OCI-LY3 (cell line): ENCODE measurements at regions not wholly inside any gene's neighbourhood (a gene's known extent, or its start where the extent isn't known, plus 50 kb on each side); places are given as distances from the start of the nearest gene placed in this dataset.

Experiments
- H2AFZ ChIP-seq: fragments of 200-600, 300-600 bp; shearing (Covaris generic); 2 replicates; pipeline ENCODE4 v1.6.0; 2014; ENCODE audit warnings: antibody characterized with exemption, low read depth, low read length
- H3K27ac ChIP-seq: fragments of 200-600, 300-600 bp; sonication (generic); 2 replicates; pipeline ENCODE4 v1.5.1; 2014; ENCODE audit warnings: mild to moderate bottlenecking, low read length, moderate library complexity, mixed read lengths
- H3K27me3 ChIP-seq: fragments of 200-600, 300-600 bp; sonication (generic); 2 replicates; pipeline ENCODE4 v1.6.1; 2014; ENCODE audit warnings: low read depth, low read length, mixed read lengths
- H3K36me3 ChIP-seq: fragments of 200-600, 300-600 bp; sonication (generic); replicated peaks from 2 replicates; pipeline ENCODE3; 2014; ENCODE audit warnings: low read depth, low read length, mixed read lengths
- H3K4me1 ChIP-seq: fragments of 300-600, 200-600 bp; sonication (generic); 2 replicates; pipeline ENCODE4 v1.6.1; 2014; ENCODE audit warnings: low read length, mixed read lengths
- H3K4me2 ChIP-seq: fragments of 200-600, 300-600 bp; sonication (generic); 2 replicates; pipeline ENCODE4 v1.6.1; 2014; ENCODE audit warnings: low read length, mixed read lengths
- H3K4me3 ChIP-seq: fragments of 300-600, 200-600 bp; sonication (generic); 2 replicates; pipeline ENCODE4 v1.5.1; 2014; ENCODE audit warnings: antibody characterized with exemption, mild to moderate bottlenecking, low read length, moderate library complexity
- H3K79me2 ChIP-seq: fragments of 300-600, 200-600 bp; shearing (Covaris generic); 2 replicates; pipeline ENCODE4 v1.6.1; 2014; ENCODE audit warnings: mild to moderate bottlenecking, low read length, mixed read lengths
- H3K9ac ChIP-seq: fragments of 300-600, 200-600 bp; shearing (Covaris generic); 2 replicates; pipeline ENCODE4 v1.6.0; 2014; ENCODE audit warnings: mild to moderate bottlenecking, low read length, moderate library complexity
- H3K9me3 ChIP-seq: fragments of 200-600, 300-600 bp; shearing (Covaris generic); 2 replicates; pipeline ENCODE4 v1.6.1; 2014; ENCODE audit warnings: low read length, mixed read lengths; ENCODE audit not compliant: insufficient read depth
- H4K20me1 ChIP-seq: fragments of 200-600, 300-600 bp; sonication (generic); 2 replicates; pipeline ENCODE4 v1.6.1; 2016; ENCODE audit warnings: low read length, mixed read lengths; ENCODE audit not compliant: insufficient read depth
- EZH2phosphoT487 ChIP-seq: fragments of 200-600 bp; shearing (Covaris generic); IDR thresholded peaks from 2 replicates; pipeline ENCODE4 v1.6.1; 2018; ENCODE audit warnings: antibody characterized with exemption, mixed run types, low read depth
- TF ChIP-seq, protein P1 (sequence below): fragments of 200-600, 300-600 bp; sonication (generic); IDR thresholded peaks from 2 replicates; pipeline ENCODE4 v1.5.1; 2014; ENCODE audit warnings: antibody characterized with exemption, low read length, low read depth

DNA sequence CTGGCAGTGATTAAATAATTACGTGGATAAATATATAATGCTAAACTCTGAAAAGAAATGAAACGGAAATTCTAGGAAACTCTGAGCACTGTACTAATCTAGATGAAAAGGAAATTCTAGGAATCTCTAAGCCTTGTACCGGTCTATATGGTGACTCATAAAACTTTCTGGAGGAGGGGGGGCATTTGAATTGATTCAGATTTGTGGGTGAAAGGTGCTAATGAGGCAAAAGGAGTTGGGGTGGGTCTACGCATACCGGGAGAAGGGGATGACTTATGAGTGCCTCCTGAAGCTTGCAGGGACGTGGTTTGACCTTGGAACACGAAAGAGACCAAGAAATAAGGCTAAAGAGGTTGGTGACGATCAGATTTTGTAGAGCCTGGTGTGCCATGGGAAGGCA lies 151.7 kb upstream of the CASK start:
- Histone ChIP-seq H4K20me1 (no peaks in the 10 kb centered on the region), H3K79me2 (no peaks in the 10 kb centered on the region), H2AFZ (no peak overlapping the region), H3K4me1 (no peaks in the 10 kb centered on the region), H3K27me3 (no peaks in the 10 kb centered on the region), H3K27ac (no peak overlapping the region), H3K4me2 (no peak overlapping the region), H3K36me3 (no peaks in the 10 kb centered on the region), H3K9me3 (no peaks in the 10 kb centered on the region), H3K9ac (no peak overlapping the region), H3K4me3 (no peak overlapping the region)
- TF ChIP-seq EZH2phosphoT487 = no peak
- TF ChIP-seq, protein P1, sequence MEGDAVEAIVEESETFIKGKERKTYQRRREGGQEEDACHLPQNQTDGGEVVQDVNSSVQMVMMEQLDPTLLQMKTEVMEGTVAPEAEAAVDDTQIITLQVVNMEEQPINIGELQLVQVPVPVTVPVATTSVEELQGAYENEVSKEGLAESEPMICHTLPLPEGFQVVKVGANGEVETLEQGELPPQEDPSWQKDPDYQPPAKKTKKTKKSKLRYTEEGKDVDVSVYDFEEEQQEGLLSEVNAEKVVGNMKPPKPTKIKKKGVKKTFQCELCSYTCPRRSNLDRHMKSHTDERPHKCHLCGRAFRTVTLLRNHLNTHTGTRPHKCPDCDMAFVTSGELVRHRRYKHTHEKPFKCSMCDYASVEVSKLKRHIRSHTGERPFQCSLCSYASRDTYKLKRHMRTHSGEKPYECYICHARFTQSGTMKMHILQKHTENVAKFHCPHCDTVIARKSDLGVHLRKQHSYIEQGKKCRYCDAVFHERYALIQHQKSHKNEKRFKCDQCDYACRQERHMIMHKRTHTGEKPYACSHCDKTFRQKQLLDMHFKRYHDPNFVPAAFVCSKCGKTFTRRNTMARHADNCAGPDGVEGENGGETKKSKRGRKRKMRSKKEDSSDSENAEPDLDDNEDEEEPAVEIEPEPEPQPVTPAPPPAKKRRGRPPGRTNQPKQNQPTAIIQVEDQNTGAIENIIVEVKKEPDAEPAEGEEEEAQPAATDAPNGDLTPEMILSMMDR = no peak

DNA sequence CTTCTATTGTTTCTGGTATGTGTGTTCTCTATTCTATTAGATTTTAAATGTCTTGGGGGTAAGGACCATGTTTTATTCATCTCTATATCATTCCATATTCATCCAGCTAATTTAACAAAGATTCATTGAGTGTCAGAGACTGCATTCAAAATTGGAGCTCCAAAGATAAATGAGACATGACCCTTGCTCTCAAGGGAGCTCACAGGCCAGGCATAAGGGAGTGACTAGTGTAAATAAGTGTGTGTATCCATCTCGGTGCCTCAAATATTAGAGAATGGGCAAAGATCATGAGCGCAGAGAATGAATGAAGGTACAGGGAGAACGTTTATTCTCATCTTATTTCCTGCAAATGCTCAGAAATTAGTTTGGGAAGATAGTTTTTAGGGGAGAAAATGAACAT lies 150.1 kb upstream of the CASK start:
- Histone ChIP-seq H3K36me3 (no peaks in the 10 kb centered on the region), H3K9me3 (no peaks in the 10 kb centered on the region), H3K4me3 (no peak overlapping the region), H3K9ac (no peak overlapping the region), H3K27me3 (no peaks in the 10 kb centered on the region), H3K4me2 (no peak overlapping the region), H4K20me1 (no peaks in the 10 kb centered on the region), H3K79me2 (no peaks in the 10 kb centered on the region), H3K27ac (no peak overlapping the region), H2AFZ (no peak overlapping the region), H3K4me1 (no peaks in the 10 kb centered on the region)
- no peak for TF ChIP-seq EZH2phosphoT487
- TF ChIP-seq, protein P1 = no peak

DNA sequence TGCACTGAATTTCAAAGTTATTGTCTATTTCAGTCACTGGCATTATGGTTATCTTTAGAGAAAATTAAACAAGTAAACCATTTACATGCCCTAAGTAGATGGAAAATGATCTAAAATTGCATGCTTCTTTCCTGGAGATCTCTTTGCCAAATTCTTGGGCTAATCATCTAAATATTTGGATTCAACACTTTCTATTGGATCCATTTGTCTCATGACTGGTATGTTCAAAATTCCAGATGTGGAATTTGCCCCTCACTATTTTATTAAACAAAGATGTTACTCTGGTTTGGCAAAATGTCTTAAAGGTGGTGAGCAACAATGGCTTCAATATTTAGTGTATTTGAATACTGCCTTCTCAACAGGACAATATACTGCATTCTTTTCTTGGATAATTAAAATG lies 147.5 kb upstream of the CASK start:
- Histone ChIP-seq H3K79me2 (no peaks in the 10 kb centered on the region), H4K20me1 (no peaks in the 10 kb centered on the region), H3K4me2 (no peak overlapping the region), H3K27ac (no peak overlapping the region), H2AFZ (no peak overlapping the region), H3K27me3 (no peaks in the 10 kb centered on the region), H3K4me1 (no peaks in the 10 kb centered on the region), H3K9me3 (no peaks in the 10 kb centered on the region), H3K4me3 (no peak overlapping the region), H3K9ac (no peak overlapping the region), H3K36me3 (no peaks in the 10 kb centered on the region)
- TF ChIP-seq, protein P1 = no peak
- no peak for TF ChIP-seq EZH2phosphoT487

DNA sequence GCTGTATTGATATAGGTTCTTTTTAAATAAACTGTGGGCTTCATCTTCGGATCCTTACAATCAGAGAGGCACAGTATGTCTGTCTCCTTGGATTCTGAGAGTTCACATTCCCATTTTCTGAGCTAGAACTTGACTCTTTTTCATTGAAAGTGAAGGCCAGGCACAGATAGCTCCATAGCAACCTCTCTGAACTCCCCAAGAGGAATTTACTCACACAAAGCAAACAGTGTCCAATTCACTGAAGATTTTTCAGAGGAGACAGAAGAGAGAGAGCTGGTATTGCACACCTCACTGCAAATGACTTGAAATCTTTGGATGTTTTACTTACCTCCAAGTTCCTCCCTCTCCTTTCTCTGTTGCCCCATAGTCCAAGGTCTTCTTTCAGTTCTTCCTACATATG lies 130.9 kb upstream of the CASK start:
- Histone ChIP-seq H3K4me3 (no peak overlapping the region), H2AFZ (no peak overlapping the region), H3K4me2 (no peak overlapping the region), H3K4me1 (no peaks in the 10 kb centered on the region), H3K9ac (no peak overlapping the region), H3K27ac (no peak overlapping the region), H3K27me3 (no peaks in the 10 kb centered on the region), H4K20me1 (no peaks in the 10 kb centered on the region), H3K79me2 (no peaks in the 10 kb centered on the region), H3K9me3 (no peaks in the 10 kb centered on the region), H3K36me3 (no peaks in the 10 kb centered on the region)
- no peak for TF ChIP-seq EZH2phosphoT487
- TF ChIP-seq, protein P1 = no peak
